WTC11 (cell line): ENCODE measurements at regions not wholly inside any gene's neighbourhood (a gene's known extent, or its start where the extent isn't known, plus 50 kb on each side); places are given as distances from the start of the nearest gene placed in this dataset.

Experiments
- ATAC-seq: fragments of 200-7000 bp; cut with Tn5 transposase; 2 replicates; pipeline ENCODE4 v1.10.0; 2021; ENCODE audit warnings: mild to moderate bottlenecking, moderate library complexity
- CTCF ChIA-PET: fragments of 300-600 bp; sonication (Branson Sonifier 250); formaldehyde crosslinking; loops from one replicate; lab custom pipeline; 2021; ENCODE audit warnings: antibody characterized with exemption; lab: Charles Lee
- POLR2A ChIA-PET: fragments of 350-600 bp; sonication (Branson Sonifier 250); formaldehyde crosslinking; loops from one replicate; lab custom pipeline; 2021; ENCODE audit warnings: antibody characterized with exemption; lab: Charles Lee
- DNase-seq: peaks from one replicate; pipeline ENCODE4 v3.0.0; 2021; ENCODE audit warnings: low spot score
- H3K27ac Mint-ChIP-seq: 2 replicates; pipeline ENCODE4 v1.8.0; 2021; ENCODE audit warnings: mixed read lengths
- H3K27me3 Mint-ChIP-seq: 2 replicates; pipeline ENCODE4 v1.8.0; 2021; ENCODE audit warnings: low read depth, mild to moderate bottlenecking, moderate library complexity, mixed read lengths
- H3K36me3 Mint-ChIP-seq: 2 replicates; pipeline ENCODE4 v1.8.0; 2021; ENCODE audit warnings: mixed read lengths
- H3K4me1 Mint-ChIP-seq: 2 replicates; pipeline ENCODE4 v1.8.0; 2022; ENCODE audit warnings: mixed read lengths
- H3K4me3 Mint-ChIP-seq: 2 replicates; pipeline ENCODE4 v1.8.0; 2021; ENCODE audit warnings: mild to moderate bottlenecking, moderate library complexity, mixed read lengths
- H3K9me3 Mint-ChIP-seq: 2 replicates; pipeline ENCODE4 v1.8.0; 2021; ENCODE audit warnings: mixed read lengths
- AR ChIP-seq: fragments of 250-450 bp; sonication (Bioruptor Pico); IDR thresholded peaks from 2 replicates; pipeline ENCODE4 v1.9.0; 2021; ENCODE audit warnings: mild to moderate bottlenecking
- CREM ChIP-seq: sonication (generic); formaldehyde crosslinking; IDR thresholded peaks from 2 replicates; pipeline ENCODE4 v1.8.1; 2022; ENCODE audit warnings: mild to moderate bottlenecking, missing genetic modification reagents, moderate library complexity
- CTCF ChIP-seq: fragments of 200-600 bp; IDR thresholded peaks from 2 replicates; pipeline ENCODE4 v1.8.0; 2022; ENCODE audit warnings: antibody characterized with exemption
- E2F4 ChIP-seq: sonication (generic); formaldehyde crosslinking; IDR thresholded peaks from 2 replicates; pipeline ENCODE4 v1.8.1; 2022; ENCODE audit warnings: low read depth, mild to moderate bottlenecking, moderate library complexity, missing genetic modification reagents, borderline replicate concordance
- ERG ChIP-seq: fragments of 250-450 bp; sonication (Bioruptor Pico); IDR thresholded peaks from 2 replicates; pipeline ENCODE4 v1.8.0; 2021; ENCODE audit warnings: mild to moderate bottlenecking
- FOXK1 ChIP-seq: sonication (generic); formaldehyde crosslinking; IDR thresholded peaks from 2 replicates; pipeline ENCODE4 v1.8.0; 2022; ENCODE audit warnings: mild to moderate bottlenecking, moderate library complexity, missing genetic modification reagents
- FOXP1 ChIP-seq: sonication (generic); formaldehyde crosslinking; IDR thresholded peaks from 2 replicates; pipeline ENCODE4 v1.8.0; 2022; ENCODE audit warnings: missing genetic modification reagents, mild to moderate bottlenecking, moderate library complexity, borderline replicate concordance
- HMGA2 ChIP-seq: fragments of 250-450 bp; sonication (Bioruptor Pico); IDR thresholded peaks from 2 replicates; pipeline ENCODE4 v1.4.0; 2021; ENCODE audit warnings: mild to moderate bottlenecking, moderate library complexity
- HMGXB4 ChIP-seq: sonication (generic); formaldehyde crosslinking; IDR thresholded peaks from 2 replicates; pipeline ENCODE4 v1.8.1; 2023; ENCODE audit warnings: mild to moderate bottlenecking, moderate library complexity, missing genetic modification reagents
- JUN ChIP-seq: sonication (generic); formaldehyde crosslinking; IDR thresholded peaks from 2 replicates; pipeline ENCODE4 v1.8.0; 2023; ENCODE audit warnings: mild to moderate bottlenecking, missing genetic modification reagents
- MAX ChIP-seq: sonication (generic); formaldehyde crosslinking; IDR thresholded peaks from 2 replicates; pipeline ENCODE4 v1.8.0; 2022; ENCODE audit warnings: mild to moderate bottlenecking, missing genetic modification reagents
- MXD4 ChIP-seq: fragments of 250-450 bp; sonication (Bioruptor Pico); IDR thresholded peaks from 2 replicates; pipeline ENCODE4 v1.8.0; 2021; ENCODE audit warnings: mild to moderate bottlenecking, moderate library complexity, borderline replicate concordance
- NFATC4 ChIP-seq: fragments of 250-450 bp; sonication (Bioruptor Pico); IDR thresholded peaks from 2 replicates; pipeline ENCODE4 v1.9.0; 2021; ENCODE audit warnings: mild to moderate bottlenecking
- NFYB ChIP-seq: sonication (generic); formaldehyde crosslinking; conservative IDR thresholded peaks from 2 replicates; pipeline ENCODE4 v1.8.0; 2022; ENCODE audit warnings: low read depth, missing genetic modification reagents
- NR1H2 ChIP-seq: sonication (generic); formaldehyde crosslinking; IDR thresholded peaks from 2 replicates; pipeline ENCODE4 v1.9.0; 2021; ENCODE audit warnings: mild to moderate bottlenecking, moderate library complexity, missing genetic modification reagents
- NR3C1 ChIP-seq: sonication (generic); formaldehyde crosslinking; conservative IDR thresholded peaks from 2 replicates; pipeline ENCODE4 v1.8.1; 2023; ENCODE audit warnings: low read depth, mild to moderate bottlenecking, missing genetic modification reagents
- PREB ChIP-seq: sonication (generic); formaldehyde crosslinking; IDR thresholded peaks from 2 replicates; pipeline ENCODE4 v1.8.1; 2022; ENCODE audit warnings: mild to moderate bottlenecking, missing genetic modification reagents, moderate library complexity, borderline replicate concordance
- RORB ChIP-seq: fragments of 250-450 bp; sonication (Bioruptor Pico); IDR thresholded peaks from 2 replicates; pipeline ENCODE4 v1.9.0; 2021; ENCODE audit warnings: mild to moderate bottlenecking
- TEAD4 ChIP-seq: sonication (generic); formaldehyde crosslinking; IDR thresholded peaks from 2 replicates; pipeline ENCODE4 v1.8.0; 2022; ENCODE audit warnings: mild to moderate bottlenecking, missing genetic modification reagents
- USF2 ChIP-seq: sonication (generic); formaldehyde crosslinking; IDR thresholded peaks from 2 replicates; pipeline ENCODE4 v1.8.1; 2023; ENCODE audit warnings: mild to moderate bottlenecking, missing genetic modification reagents, moderate library complexity
- ZBTB21 ChIP-seq: sonication (generic); formaldehyde crosslinking; IDR thresholded peaks from 2 replicates; pipeline ENCODE4 v1.8.1; 2023; ENCODE audit warnings: mild to moderate bottlenecking, missing genetic modification reagents, borderline replicate concordance
- ZNF121 ChIP-seq: sonication (generic); formaldehyde crosslinking; IDR thresholded peaks from 2 replicates; pipeline ENCODE4 v1.8.0; 2023; ENCODE audit warnings: missing genetic modification reagents
- ZNF317 ChIP-seq: sonication (generic); formaldehyde crosslinking; IDR thresholded peaks from 2 replicates; pipeline ENCODE4 v1.8.1; 2023; ENCODE audit warnings: low read depth, mild to moderate bottlenecking, moderate library complexity, missing genetic modification reagents, borderline replicate concordance
- ZNF396 ChIP-seq: fragments of 250-450 bp; sonication (Bioruptor Pico); IDR thresholded peaks from 2 replicates; pipeline ENCODE4 v1.8.0; 2021; ENCODE audit warnings: mild to moderate bottlenecking, moderate library complexity, borderline replicate concordance
- ZNF416 ChIP-seq: fragments of 250-450 bp; sonication (Bioruptor Pico); IDR thresholded peaks from 2 replicates; pipeline ENCODE4 v1.9.0; 2021; ENCODE audit warnings: mild to moderate bottlenecking, inconsistent platforms

GRCh38 chr10:128804411-128804810 is 662.6 kb upstream of the MGMT start:
- ATAC-seq = no peak
- no peak for DNase-seq
- H3K27me3 Mint-ChIP-seq = peaks cover 3% of the 10 kb centered on the region
- H3K36me3 Mint-ChIP-seq = no peaks in the 10 kb centered on the region
- H3K27ac Mint-ChIP-seq = no peak overlapping the region
- no peak overlapping the region for H3K4me3 Mint-ChIP-seq
- TF ChIP-seq FOXP1 (CRISPR knock-in tag) (no peak), MAX (no peak), E2F4 (no peak), NR3C1 (CRISPR knock-in tag) (no peak), NR1H2 (CRISPR knock-in tag) (no peak), MXD4 (no peak), NFATC4 (CRISPR knock-in tag) (no peak), RORB (CRISPR knock-in tag) (no peak), CREM (CRISPR knock-in tag) (no peak), HMGXB4 (no peak), ZNF416 (CRISPR knock-in tag) (no peak), USF2 (CRISPR knock-in tag) (no peak), TEAD4 (CRISPR knock-in tag) (no peak), JUN (CRISPR knock-in tag) (no peak), CTCF (no peak), HMGA2 (CRISPR knock-in tag) (no peak)
- CTCF ChIA-PET = interaction anchor here (0.7 to 1.3 kb wide), 8 partner anchors 10 to 592 kb away, joined by 3 to 5 read pairs (median 4); no protein-coding TSS in a partner anchor
- peaks cover 3% of the 10 kb centered on the region; the same call in 1 of the 2 replicates for H3K9me3 Mint-ChIP-seq
- POLR2A ChIA-PET = no interaction called here
- H3K4me1 Mint-ChIP-seq = peaks cover 17% of the 10 kb centered on the region

GRCh38 chr10:128808921-128809440 is 658.1 kb upstream of the MGMT start:
- CTCF ChIA-PET = no interaction called here
- POLR2A ChIA-PET = no interaction called here

More at GRCh38 chr10:128808921-128809440, 658.1 kb upstream of the MGMT start:
- Mint-ChIP-seq H3K27ac (no peak overlapping the region), H3K4me1 (peaks cover 14% of the 10 kb centered on the region), H3K9me3 (peaks cover 3% of the 10 kb centered on the region; the same call in 1 of the 2 replicates), H3K36me3 (no peaks in the 10 kb centered on the region), H3K4me3 (no peak overlapping the region), H3K27me3 (peaks cover 3% of the 10 kb centered on the region)
- no peak for DNase-seq
- TF ChIP-seq ZNF121 (CRISPR knock-in tag) = no peak
- no peak for TF ChIP-seq ERG (CRISPR knock-in tag)
- TF ChIP-seq AR = no peak
- no peak for TF ChIP-seq ZBTB21 (CRISPR knock-in tag)
- TF ChIP-seq FOXK1 (CRISPR knock-in tag) = no peak
- TF ChIP-seq ZNF396 (CRISPR knock-in tag) = no peak
- TF ChIP-seq PREB = no peak
- no peak for TF ChIP-seq USF2 (CRISPR knock-in tag)
- TF ChIP-seq NFYB = no peak
- TF ChIP-seq ZNF317 (CRISPR knock-in tag) = no peak
- ATAC-seq = no peak
